Stimulated activated memory B cell treated with anti-CD40 and anti-IgM and Interleukin-4, amounts not matched to agents 10 μg/mL and 1 μg/mL and 100 μg/mL, for 72 hours (primary cell): ENCODE measurements at regions not wholly inside any gene's neighbourhood (a gene's known extent, or its start where the extent isn't known, plus 50 kb on each side); places are given as distances from the start of the nearest gene placed in this dataset.
"Not testable (repeated sequence)": the region's sequence is repeated elsewhere in the genome, so short reads cannot be mapped to it uniquely, and the experiment has no call there.

Experiments used
- ATAC-seq: fragments of 150-1000 bp; cut with Tn5 transposase; 2 replicates; pipeline ENCODE4 v1.10.0; 2021
- H3K27ac Mint-ChIP-seq: one replicate; pipeline ENCODE4 v1.8.0; 2022; ENCODE audit warnings: mild to moderate bottlenecking, mixed read lengths
- H3K27me3 Mint-ChIP-seq: one replicate; pipeline ENCODE4 v1.8.0; 2022; ENCODE audit warnings: mixed read lengths
- H3K36me3 Mint-ChIP-seq: one replicate; pipeline ENCODE4 v1.8.0; 2022; ENCODE audit warnings: mixed read lengths
- H3K4me1 Mint-ChIP-seq: one replicate; pipeline ENCODE4 v1.8.0; 2022; ENCODE audit warnings: mixed read lengths
- H3K4me3 Mint-ChIP-seq: one replicate; pipeline ENCODE4 v1.8.0; 2022; ENCODE audit warnings: mild to moderate bottlenecking, moderate library complexity, mixed read lengths
- H3K9me3 Mint-ChIP-seq: one replicate; pipeline ENCODE4 v1.8.0; 2022; ENCODE audit warnings: mixed read lengths

DNA sequence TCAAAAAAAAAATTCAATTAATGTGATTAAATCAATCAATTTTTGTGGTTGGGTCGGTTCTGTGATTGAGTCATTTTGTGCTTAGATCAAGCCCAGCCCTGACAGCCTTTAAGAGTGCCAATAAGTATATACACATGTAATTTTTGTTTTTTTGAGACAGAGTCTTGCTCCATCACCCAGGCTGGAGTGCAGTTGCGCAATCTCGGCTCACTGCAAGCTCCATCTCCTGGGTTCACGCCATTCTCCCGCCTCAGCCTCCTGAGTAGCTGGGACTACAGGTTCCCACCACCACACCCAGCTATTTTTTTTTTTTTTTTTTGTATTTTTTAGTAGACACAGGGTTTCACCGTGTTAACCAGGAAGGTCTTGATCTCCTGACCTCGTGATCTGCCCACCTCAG lies 887.1 kb upstream of the ZNF722 start:
- H3K27ac Mint-ChIP-seq, ATAC-seq, H3K9me3 Mint-ChIP-seq, H3K4me1 Mint-ChIP-seq, H3K4me3 Mint-ChIP-seq, H3K27me3 Mint-ChIP-seq, H3K36me3 Mint-ChIP-seq: not testable (repeated sequence)

DNA sequence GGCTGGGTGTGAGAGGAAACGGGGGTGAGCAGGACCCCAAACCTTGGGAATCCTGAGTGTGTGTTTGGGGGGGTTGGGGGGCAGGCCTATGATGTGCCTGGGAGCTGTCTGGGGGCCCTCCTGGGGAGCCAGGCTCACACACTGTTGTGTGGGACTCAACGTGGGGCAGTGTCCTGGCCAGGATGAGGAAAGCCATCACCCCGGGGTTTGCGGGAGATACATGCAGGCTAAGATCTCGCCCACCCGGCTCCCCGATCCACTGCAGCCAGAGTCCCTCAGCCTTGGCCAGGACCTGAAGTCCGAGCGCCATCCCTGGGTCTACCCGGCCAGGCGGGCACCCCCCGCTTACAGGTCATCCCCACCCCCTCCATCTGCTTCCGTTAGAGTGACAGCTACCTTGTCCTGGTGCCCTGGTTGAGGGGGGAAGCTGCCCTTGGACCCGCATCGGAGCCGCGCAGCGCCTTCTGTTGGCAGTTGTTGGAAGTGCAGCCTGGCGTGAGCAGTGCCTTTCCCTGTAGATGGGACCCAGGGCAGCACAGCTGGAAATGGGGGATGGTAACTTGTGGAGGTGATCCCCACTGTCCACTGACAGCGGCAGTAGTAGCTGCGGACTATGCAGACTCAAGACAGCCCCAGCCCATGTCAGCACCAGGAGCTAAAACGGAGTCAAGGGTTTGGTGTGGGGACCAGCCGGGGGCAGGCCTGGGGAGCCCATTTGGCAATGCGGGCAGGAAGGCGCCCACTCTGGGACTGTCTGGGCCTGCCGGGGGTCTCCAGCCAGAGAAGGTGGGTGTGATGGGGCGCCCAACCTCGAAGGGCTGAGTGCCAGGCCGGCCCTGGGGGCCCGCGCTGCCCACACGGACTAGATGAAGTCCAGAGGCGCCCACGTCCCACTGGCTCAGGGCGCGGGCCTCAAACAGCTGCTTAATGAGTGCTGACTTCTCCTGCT lies 885.6 kb upstream of the ZNF722 start:
- Mint-ChIP-seq H3K9me3 (peaks cover 9% of the 10 kb centered on the region), H3K27ac (no peak overlapping the region), H3K4me1 (no peaks in the 10 kb centered on the region), H3K36me3 (no peaks in the 10 kb centered on the region), H3K4me3 (no peak overlapping the region), H3K27me3 (no peaks in the 10 kb centered on the region)
- ATAC-seq = no peak

DNA sequence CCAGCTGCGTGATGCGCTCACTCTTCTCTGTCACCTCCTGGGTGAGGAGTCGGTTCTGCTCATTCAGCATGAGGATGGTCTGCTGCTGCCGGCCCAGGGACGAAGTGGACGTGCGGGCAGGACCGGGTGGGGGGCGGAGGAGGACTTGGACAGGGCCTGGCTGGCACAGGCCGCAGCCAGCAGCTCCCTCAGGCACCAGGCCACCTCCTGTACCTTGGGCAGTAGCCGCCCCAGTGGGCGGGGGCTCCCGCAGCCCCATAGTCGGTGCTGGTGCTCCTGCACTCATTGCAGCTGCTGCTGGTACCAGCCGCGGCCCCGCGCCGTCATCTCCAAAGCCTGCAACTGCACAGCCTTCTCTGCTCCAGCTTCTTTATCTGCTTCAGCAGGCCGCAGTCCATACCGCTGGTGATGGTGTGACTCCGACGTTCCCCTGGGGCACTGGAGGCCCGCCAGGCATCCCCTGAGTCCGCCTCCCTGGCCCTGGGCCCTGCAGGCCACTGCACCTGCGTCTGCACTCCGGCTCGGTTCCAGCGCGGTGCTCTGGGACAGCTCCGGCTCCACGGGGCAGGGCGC lies 884.9 kb upstream of the ZNF722 start:
- Mint-ChIP-seq H3K9me3 (peaks cover 9% of the 10 kb centered on the region), H3K36me3 (no peaks in the 10 kb centered on the region), H3K27ac (no peak overlapping the region), H3K4me3 (no peak overlapping the region), H3K27me3 (no peaks in the 10 kb centered on the region), H3K4me1 (no peaks in the 10 kb centered on the region)
- no peak for ATAC-seq

DNA sequence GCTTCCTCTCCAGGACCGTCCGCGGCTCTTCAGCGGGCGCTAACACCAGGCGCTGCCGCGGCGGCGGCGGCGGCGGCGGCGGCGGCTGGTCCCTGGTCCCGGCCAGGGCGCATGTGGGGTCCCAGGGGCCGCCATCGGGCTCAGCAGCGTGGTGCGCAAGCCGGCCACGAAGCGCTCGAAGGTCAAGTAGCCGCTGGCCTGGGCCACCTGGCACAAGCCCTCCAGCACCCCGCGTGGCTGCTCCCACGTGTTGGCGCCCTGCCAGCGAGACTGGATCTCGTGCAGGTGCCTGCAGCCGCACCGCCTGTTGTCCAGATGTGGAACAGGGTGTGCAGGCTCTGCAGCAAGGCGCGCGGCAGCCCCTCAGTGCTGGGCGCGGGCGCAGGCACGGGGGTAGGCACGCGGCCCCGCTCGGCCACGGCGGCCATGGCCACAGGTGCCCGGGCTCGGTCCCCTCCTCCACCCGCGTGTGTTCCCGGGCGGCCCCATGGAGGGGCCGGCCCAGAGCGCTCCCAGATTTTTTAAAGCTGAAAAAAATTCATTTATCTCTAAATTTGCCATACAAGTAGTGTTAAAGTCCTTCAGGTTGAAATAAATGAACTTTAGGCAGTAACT lies 884.2 kb upstream of the ZNF722 start:
- Mint-ChIP-seq H3K27ac (no peak overlapping the region), H3K27me3 (no peaks in the 10 kb centered on the region), H3K36me3 (no peaks in the 10 kb centered on the region), H3K9me3 (peaks cover 9% of the 10 kb centered on the region), H3K4me3 (no peak overlapping the region), H3K4me1 (no peaks in the 10 kb centered on the region)
- ATAC-seq = peak; percentile 57
